ENCODE measurements at regions not wholly inside any gene's neighbourhood (a gene's known extent, or its start where the extent isn't known, plus 50 kb on each side); places are given as distances from the start of the nearest gene placed in this dataset.
"Not testable (repeated sequence)": the region's sequence is repeated elsewhere in the genome, so short reads cannot be mapped to it uniquely, and the experiment has no call there.

GRCh38 chr5:145521523-145521922 lies 313.6 kb downstream of the PRELID2 start:
- Histone ChIP-seq H3K36me3 (no peaks in the 10 kb centered on the region), H3K4me3 (no peak overlapping the region), H3K27me3 (no peaks in the 10 kb centered on the region), H3K9me3 (peaks cover 0 to 13% (median 0%) of the 10 kb centered on the region in 12 donors), H3K27ac (no peak overlapping the region), H3K4me1 (no peaks in the 10 kb centered on the region)
- DNase-seq, result no peak
- WGBS, 4 donors, result 90 to 98% (median 94%) methylated on average over 1 of the region's 1 CpG
- no peak for TF ChIP-seq CTCF (IDR thresholded peaks at IDR 0.05)
- no peak for TF ChIP-seq POLR2A (IDR thresholded peaks at IDR 0.05)
- intact Hi-C loops (cut with DNase I), result no loop called here
- ATAC-seq, result no peak

GRCh38 chr5:145521066-145521465 lies 314.1 kb downstream of the PRELID2 start:
- no peak overlapping the region for H3K4me3 ChIP-seq
- WGBS, 4 donors, result 60 to 77% (median 76%) methylated on average over 3 of the region's 3 CpGs
- no peak for DNase-seq
- H3K36me3 ChIP-seq, result no peaks in the 10 kb centered on the region
- TF ChIP-seq POLR2A (IDR thresholded peaks at IDR 0.05), result no peak
- no peak for TF ChIP-seq CTCF (IDR thresholded peaks at IDR 0.05)
- no peaks in the 10 kb centered on the region for H3K4me1 ChIP-seq
- H3K27me3 ChIP-seq, result no peaks in the 10 kb centered on the region
- peaks cover 0 to 17% (median 0%) of the 10 kb centered on the region in 12 donors for H3K9me3 ChIP-seq
- intact Hi-C loops (cut with DNase I), result no loop called here
- ATAC-seq, result no peak
- no peak overlapping the region for H3K27ac ChIP-seq

- peaks cover 0 to 17% (median 0%) of the 10 kb centered on the region in 12 donors for H3K9me3 ChIP-seq
- ATAC-seq (no peak), DNase-seq (no peak)
- TF ChIP-seq POLR2A (IDR thresholded peaks at IDR 0.05) (no peak), CTCF (IDR thresholded peaks at IDR 0.05) (no peak)
- H3K36me3 ChIP-seq, result no peaks in the 10 kb centered on the region
- H3K27me3 ChIP-seq, result no peaks in the 10 kb centered on the region
- H3K4me1 ChIP-seq, result no peaks in the 10 kb centered on the region
- 70 to 72% (median 71%) methylated on average over 4 of the region's 4 CpGs for WGBS, 4 donors
- no peak overlapping the region for H3K4me3 ChIP-seq
- H3K27ac ChIP-seq, result no peak overlapping the region
- intact Hi-C loops (cut with DNase I), result no loop called here
Observed at GRCh38 chr5:145520335-145520734, 314.8 kb downstream of the PRELID2 start.

- DNase-seq; H3K4me3 ChIP-seq; ATAC-seq; H3K4me1 ChIP-seq; H3K27ac ChIP-seq; intact Hi-C loops (cut with DNase I); H3K36me3 ChIP-seq; H3K27me3 ChIP-seq: not testable (repeated sequence)
- H3K9me3 ChIP-seq, result peaks cover 0 to 17% (median 0%) of the 10 kb centered on the region in 12 donors
Observed at GRCh38 chr5:145517588-145517987, 317.6 kb downstream of the PRELID2 start.

GRCh38 chr5:145511351-145511750 lies 323.8 kb downstream of the PRELID2 start:
- DNase-seq (no peak), ATAC-seq (no peak)
- H3K4me1 ChIP-seq, result peaks cover 0 to 20% (median 11%) of the 10 kb centered on the region in 12 donors
- WGBS, 4 donors, result 92 to 94% (median 93%) methylated on average over 3 of the region's 3 CpGs
- intact Hi-C loops (cut with DNase I), result no loop called here
- no peaks in the 10 kb centered on the region for H3K36me3 ChIP-seq
- H3K9me3 ChIP-seq, result peaks cover 0 to 3% (median 0%) of the 10 kb centered on the region in 12 donors
- H3K27ac ChIP-seq, result no peak overlapping the region
- no peaks in the 10 kb centered on the region for H3K27me3 ChIP-seq
- H3K4me3 ChIP-seq, result no peak overlapping the region
- TF ChIP-seq CTCF (IDR thresholded peaks at IDR 0.05) (no peak), POLR2A (IDR thresholded peaks at IDR 0.05) (no peak)

Data from heart left ventricle (tissue), 16 donors.